HCT116 (cell line): ENCODE measurements at regions not wholly inside any gene's neighbourhood (a gene's known extent, or its start where the extent isn't known, plus 50 kb on each side); places are given as distances from the start of the nearest gene placed in this dataset.

Experiments used
- ATAC-seq: fragments of 200-7000 bp; cut with Tn5 transposase; 2 replicates; pipeline ENCODE4 v1.9.1; 2020; ENCODE audit warnings: mild to moderate bottlenecking, moderate library complexity
- BruUV-seq: library from RNA; stranded (reverse); fragments of 400-500 nt; replicated peaks from 2 replicates; lab custom pipeline; 2021; lab: Mats Ljungman, UMichigan
- CTCF ChIA-PET: fragments of 300-600 bp; sonication (Branson Sonifier 250); formaldehyde crosslinking; loops from one replicate; lab custom pipeline; 2021; ENCODE audit warnings: antibody characterized with exemption; lab: Charles Lee
- POLR2A ChIA-PET: fragments of 300-600, 350-600 bp; sonication (Branson Sonifier 250); formaldehyde crosslinking; loops from one replicate; lab custom pipeline; 2021; ENCODE audit warnings: antibody characterized with exemption; lab: Charles Lee
- RAD21 ChIA-PET, 2 experiments: fragments of 300-600 bp; sonication (Branson Sonifier 250); formaldehyde crosslinking; loops; one replicate each; lab custom pipeline; 2023; ENCODE audit warnings: low total read pairs in 2 of 2; ENCODE audit not compliant: uncharacterized antibody in 2 of 2, unreplicated experiment in 2 of 2, low non-redundant PET in 1 of 2; lab: Charles Lee
- DNase-seq: peaks from one replicate; pipeline ENCODE4 v3.0.0-alpha.2; 2010; ENCODE audit warnings: low read depth, low spot score
- H2AFZ ChIP-seq: fragments of 200-600 bp; shearing (Covaris generic), sonication (generic); 2 replicates; pipeline ENCODE4 v1.6.1; 2017; ENCODE audit warnings: low read depth, mixed run types, mixed read lengths, antibody characterized with exemption, low read length; ENCODE audit not compliant: poor library complexity, severe bottlenecking
- H3K27ac ChIP-seq: 2 replicates; pipeline ENCODE4 v1.5.1; 2012; ENCODE audit warnings: low read depth, low read length
- H3K27me3 ChIP-seq: fragments of 200-600 bp; sonication (generic); 2 replicates; pipeline ENCODE4 v1.6.1; 2016; ENCODE audit warnings: mixed run types, low read length, mixed read lengths; ENCODE audit not compliant: insufficient read depth
- H3K36me3 ChIP-seq, 2 experiments: fragments of 200-500 bp in 1 of 2; fragments of 200-600 bp in 1 of 2; sonication (Bioruptor generic) in 1 of 2; sonication (generic) in 1 of 2; 2 replicates each; pipeline versions ENCODE4 v1.5.1 to v1.6.1; 2014 to 2016; ENCODE audit warnings: low read length in 2 of 2, inconsistent platforms in 1 of 2, mixed read lengths in 1 of 2, mixed run types in 1 of 2; ENCODE audit not compliant: insufficient read depth in 2 of 2, control insufficient read depth in 1 of 2
- H3K4me1 ChIP-seq, 2 experiments: fragments of 200-600 bp in 1 of 2; sonication (generic) in 1 of 2; 2 replicates each; pipeline versions ENCODE4 v1.5.1 to v1.6.1; 2012 to 2017; ENCODE audit warnings: low read length in 2 of 2, inconsistent platforms in 1 of 2, mild to moderate bottlenecking in 1 of 2, mixed read lengths in 1 of 2, mixed run types in 1 of 2, moderate library complexity in 1 of 2; ENCODE audit not compliant: insufficient read depth in 2 of 2, control insufficient read depth in 1 of 2
- H3K4me2 ChIP-seq: fragments of 200-600 bp; sonication (generic); 2 replicates; pipeline ENCODE4 v1.6.1; 2017; ENCODE audit warnings: mixed run types, low read length, mixed read lengths
- H3K4me3 ChIP-seq, 2 experiments: fragments of 200-600 bp in 1 of 2; sonication (generic) in 1 of 2; replicated peaks in 1 of 2; 2 replicates each; pipeline ENCODE4 v1.5.1; 2011 to 2016; ENCODE audit warnings: low read length in 2 of 2, control low read depth in 1 of 2, low read depth in 1 of 2, mild to moderate bottlenecking in 1 of 2, mixed read lengths in 1 of 2, mixed run types in 1 of 2
- H3K79me2 ChIP-seq: fragments of 200-600 bp; sonication (generic); 2 replicates; pipeline ENCODE4 v1.6.1; 2017; ENCODE audit warnings: mild to moderate bottlenecking, mixed run types, low read length, moderate library complexity, mixed read lengths; ENCODE audit not compliant: insufficient read depth
- H3K9ac ChIP-seq: fragments of 200-600 bp; sonication (generic); 2 replicates; pipeline ENCODE4 v1.6.1; 2016; ENCODE audit warnings: low read length, mixed read lengths
- H3K9me2 ChIP-seq: fragments of 200-600 bp; sonication (generic), shearing (Covaris generic); 2 replicates; pipeline ENCODE4 v1.6.1; 2017; ENCODE audit warnings: mixed run types, mild to moderate bottlenecking, moderate library complexity; ENCODE audit not compliant: insufficient read depth
- H3K9me3 ChIP-seq, 2 experiments: fragments of 200-500 bp in 1 of 2; fragments of 200-600 bp in 1 of 2; sonication (Bioruptor generic) in 1 of 2; sonication (generic) in 1 of 2; 2 replicates each; pipeline ENCODE4 v1.6.1; 2014 to 2017; ENCODE audit warnings: low read length in 2 of 2, mixed read lengths in 2 of 2, inconsistent platforms in 1 of 2, low read depth in 1 of 2, mild to moderate bottlenecking in 1 of 2, mixed run types in 1 of 2, moderate library complexity in 1 of 2; ENCODE audit not compliant: control insufficient read depth in 1 of 2, insufficient read depth in 1 of 2
- H4K20me1 ChIP-seq: fragments of 200-600 bp; sonication (generic), shearing (Covaris generic); 2 replicates; pipeline ENCODE4 v1.6.1; 2017; ENCODE audit warnings: mixed run types, mild to moderate bottlenecking, moderate library complexity; ENCODE audit not compliant: insufficient read depth
- ATF3 ChIP-seq: IDR thresholded peaks from 2 replicates; pipeline ENCODE4 v1.6.1; 2012
- CEBPB ChIP-seq: IDR thresholded peaks from 2 replicates; pipeline ENCODE4 v1.6.1; 2012; ENCODE audit warnings: low read depth
- EGR1 ChIP-seq: IDR thresholded peaks from 2 replicates; pipeline ENCODE4 v1.6.1; 2012; ENCODE audit warnings: low read depth
- ELF1 ChIP-seq: IDR thresholded peaks from 2 replicates; pipeline ENCODE4 v1.6.1; 2012; ENCODE audit warnings: low read depth, borderline replicate concordance
- EZH2 ChIP-seq: fragments of 200-600 bp; sonication (generic); IDR thresholded peaks from 2 replicates; pipeline ENCODE4 v1.6.1; 2017; ENCODE audit warnings: antibody characterized with exemption, mixed run types
- EZH2phosphoT487 ChIP-seq: fragments of 200-600 bp; IDR thresholded peaks from 2 replicates; pipeline ENCODE4 v1.6.1; 2018; ENCODE audit warnings: antibody characterized with exemption, borderline replicate concordance
- JUND ChIP-seq: IDR thresholded peaks from 2 replicates; pipeline ENCODE4 v1.6.1; 2012
- MAX ChIP-seq: IDR thresholded peaks from 2 replicates; pipeline ENCODE4 v1.6.1; 2012
- POLR2A ChIP-seq: IDR thresholded peaks from 2 replicates; pipeline ENCODE4 v1.7.0; 2011; ENCODE audit warnings: borderline replicate concordance; ENCODE audit not compliant: insufficient read depth, insufficient read length; ENCODE audit errors: extremely low read depth
- POLR2AphosphoS5 ChIP-seq: IDR thresholded peaks from 2 replicates; pipeline ENCODE4 v1.6.1; 2011; ENCODE audit warnings: mild to moderate bottlenecking, low read depth, low read length, moderate library complexity
- RAD21 ChIP-seq: IDR thresholded peaks from 2 replicates; pipeline ENCODE4 v1.6.1; 2012; ENCODE audit warnings: low read depth, mild to moderate bottlenecking
- SIN3A ChIP-seq: IDR thresholded peaks from 2 replicates; pipeline ENCODE4 v1.6.1; 2012; ENCODE audit warnings: low read depth
- SRF ChIP-seq: IDR thresholded peaks from 2 replicates; pipeline ENCODE4 v1.6.1; 2012; ENCODE audit warnings: low read depth
- ZBTB33 ChIP-seq: IDR thresholded peaks from 2 replicates; pipeline ENCODE4 v1.6.1; 2011; ENCODE audit warnings: mild to moderate bottlenecking, low read length, moderate library complexity; ENCODE audit not compliant: insufficient replicate concordance; ENCODE audit errors: extremely low read depth
- ZFX ChIP-seq: fragments of 450-650 bp; IDR thresholded peaks from 2 replicates; pipeline ENCODE4 v1.6.1; 2017
- ZNF274 ChIP-seq: fragments of 200-500 bp; sonication (Bioruptor generic); IDR thresholded peaks from 2 replicates; pipeline ENCODE4 v1.6.1; 2014; ENCODE audit warnings: mild to moderate bottlenecking, low read depth, low read length, inconsistent platforms
- intact Hi-C: fragments of 100-400 bp; cut with micrococcal nuclease; formaldehyde crosslinking; loops from 2 replicates; pipeline ENCODE4 v1.10.0; 2022
- TF ChIP-seq, protein P1 (sequence below): IDR thresholded peaks from 2 replicates; pipeline ENCODE4 v1.6.1; 2012; ENCODE audit warnings: low read depth

DNA sequence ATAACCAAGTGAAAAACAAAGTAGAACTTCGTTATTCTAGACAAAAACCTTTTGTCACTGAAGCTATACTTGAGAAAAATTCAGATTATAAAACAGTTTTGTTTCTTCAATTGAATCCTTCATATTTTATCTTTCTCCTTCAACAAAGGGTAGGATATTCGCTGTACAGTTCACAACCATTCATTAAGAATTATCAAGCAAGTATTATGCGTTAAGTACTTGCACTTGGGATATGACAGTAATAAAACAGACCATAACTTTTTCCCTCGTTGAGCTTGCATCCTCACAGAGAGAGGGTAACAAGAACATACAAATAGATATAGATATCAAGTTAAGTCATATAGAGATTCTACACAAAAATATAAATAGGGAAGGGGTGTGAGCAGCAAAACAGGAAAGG, 61.2 kb upstream of the MEOX2 start:
- DNase-seq: no peak
- ATAC-seq: no peak
- no peaks in the 10 kb centered on the region for H3K36me3 ChIP-seq
- no peak overlapping the region for H3K27ac ChIP-seq
- H2AFZ ChIP-seq: no peak overlapping the region
- RAD21 ChIA-PET: no interaction called here
- no peaks in the 10 kb centered on the region for H3K27me3 ChIP-seq
- no peak overlapping the region for H3K4me2 ChIP-seq
- no peak overlapping the region for H3K9ac ChIP-seq
- CTCF ChIA-PET: interaction anchor here (1.0 kb wide), 1 partner anchor 27 kb away, joined by 3 read pairs; no protein-coding TSS in a partner anchor
- no peaks in the 10 kb centered on the region for H3K79me2 ChIP-seq
- no peaks in the 10 kb centered on the region for H3K9me2 ChIP-seq
- no peaks in the 10 kb centered on the region for H4K20me1 ChIP-seq
- no TSS peak for BruUV-seq
- no peak for TF ChIP-seq EZH2phosphoT487
- TF ChIP-seq ELF1: no peak
- TF ChIP-seq POLR2AphosphoS5: no peak
- TF ChIP-seq JUND: no peak
- no peak for TF ChIP-seq CEBPB
- TF ChIP-seq ATF3: no peak
- POLR2A ChIA-PET: no interaction called here
- intact Hi-C loops: no loop called here
- H3K4me1 ChIP-seq: no peaks in the 10 kb centered on the region
- H3K9me3 ChIP-seq: no peaks in the 10 kb centered on the region
- no peak overlapping the region for H3K4me3 ChIP-seq

- Histone ChIP-seq H2AFZ (no peak overlapping the region), H3K4me1 (no peaks in the 10 kb centered on the region), H3K9ac (no peak overlapping the region), H3K9me3 (no peaks in the 10 kb centered on the region), H3K27me3 (no peaks in the 10 kb centered on the region), H3K36me3 (no peaks in the 10 kb centered on the region), H3K79me2 (no peaks in the 10 kb centered on the region), H3K9me2 (no peaks in the 10 kb centered on the region), H3K4me2 (no peak overlapping the region), H3K4me3 (no peak overlapping the region), H4K20me1 (no peaks in the 10 kb centered on the region), H3K27ac (no peak overlapping the region)
- ATAC-seq: no peak
- no TSS peak for BruUV-seq
- intact Hi-C loops: no loop called here
- ChIA-PET POLR2A (no interaction called here), CTCF (interaction anchor here (1.0 kb wide), 1 partner anchor 26 kb away, joined by 3 read pairs; no protein-coding TSS in a partner anchor), RAD21 (no interaction called here)
- no peak for DNase-seq
- TF ChIP-seq EZH2 (no peak), ZBTB33 (no peak), MAX (no peak), SRF (no peak), EGR1 (no peak), ATF3 (no peak), RAD21 (no peak), ZNF274 (no peak), ZFX (no peak), SIN3A (no peak), POLR2A (no peak)
- TF ChIP-seq, protein P1, sequence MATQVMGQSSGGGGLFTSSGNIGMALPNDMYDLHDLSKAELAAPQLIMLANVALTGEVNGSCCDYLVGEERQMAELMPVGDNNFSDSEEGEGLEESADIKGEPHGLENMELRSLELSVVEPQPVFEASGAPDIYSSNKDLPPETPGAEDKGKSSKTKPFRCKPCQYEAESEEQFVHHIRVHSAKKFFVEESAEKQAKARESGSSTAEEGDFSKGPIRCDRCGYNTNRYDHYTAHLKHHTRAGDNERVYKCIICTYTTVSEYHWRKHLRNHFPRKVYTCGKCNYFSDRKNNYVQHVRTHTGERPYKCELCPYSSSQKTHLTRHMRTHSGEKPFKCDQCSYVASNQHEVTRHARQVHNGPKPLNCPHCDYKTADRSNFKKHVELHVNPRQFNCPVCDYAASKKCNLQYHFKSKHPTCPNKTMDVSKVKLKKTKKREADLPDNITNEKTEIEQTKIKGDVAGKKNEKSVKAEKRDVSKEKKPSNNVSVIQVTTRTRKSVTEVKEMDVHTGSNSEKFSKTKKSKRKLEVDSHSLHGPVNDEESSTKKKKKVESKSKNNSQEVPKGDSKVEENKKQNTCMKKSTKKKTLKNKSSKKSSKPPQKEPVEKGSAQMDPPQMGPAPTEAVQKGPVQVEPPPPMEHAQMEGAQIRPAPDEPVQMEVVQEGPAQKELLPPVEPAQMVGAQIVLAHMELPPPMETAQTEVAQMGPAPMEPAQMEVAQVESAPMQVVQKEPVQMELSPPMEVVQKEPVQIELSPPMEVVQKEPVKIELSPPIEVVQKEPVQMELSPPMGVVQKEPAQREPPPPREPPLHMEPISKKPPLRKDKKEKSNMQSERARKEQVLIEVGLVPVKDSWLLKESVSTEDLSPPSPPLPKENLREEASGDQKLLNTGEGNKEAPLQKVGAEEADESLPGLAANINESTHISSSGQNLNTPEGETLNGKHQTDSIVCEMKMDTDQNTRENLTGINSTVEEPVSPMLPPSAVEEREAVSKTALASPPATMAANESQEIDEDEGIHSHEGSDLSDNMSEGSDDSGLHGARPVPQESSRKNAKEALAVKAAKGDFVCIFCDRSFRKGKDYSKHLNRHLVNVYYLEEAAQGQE: no peak
These were observed 60.8 kb upstream of the MEOX2 start for GRCh38 chr7:15747301-15747700.
